Inferior parietal cortex (tissue), 1 donor: ENCODE measurements at regions not wholly inside any gene's neighbourhood (a gene's known extent, or its start where the extent isn't known, plus 50 kb on each side); places are given as distances from the start of the nearest gene placed in this dataset.
"Not testable (repeated sequence)": the region's sequence is repeated elsewhere in the genome, so short reads cannot be mapped to it uniquely, and the experiment has no call there.

Source experiments
- DNase-seq: peaks from one replicate; pipeline ENCODE4 v3.0.0-alpha.2; 2016; ENCODE audit errors: extremely low spot score

DNA sequence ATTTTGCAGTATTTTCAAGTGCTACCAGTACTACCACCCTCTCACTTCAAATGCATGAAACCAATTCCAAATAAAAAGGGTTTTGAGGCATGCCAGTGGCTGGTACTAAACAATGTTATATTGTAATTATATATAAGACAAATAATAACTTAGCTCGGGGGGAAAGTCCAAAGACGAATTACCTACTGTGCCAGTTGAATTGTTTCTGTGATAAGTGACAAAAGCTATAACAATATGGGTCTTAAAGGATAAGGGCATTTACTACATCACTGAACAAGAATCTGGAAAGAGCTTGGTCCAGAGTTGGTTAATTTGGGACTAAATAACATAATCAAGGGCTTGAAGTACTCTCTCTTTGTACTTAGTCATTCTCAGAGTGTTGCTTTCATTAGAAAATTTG lies 404.7 kb upstream of the CHAC2 start:
- no peak for DNase-seq

DNA sequence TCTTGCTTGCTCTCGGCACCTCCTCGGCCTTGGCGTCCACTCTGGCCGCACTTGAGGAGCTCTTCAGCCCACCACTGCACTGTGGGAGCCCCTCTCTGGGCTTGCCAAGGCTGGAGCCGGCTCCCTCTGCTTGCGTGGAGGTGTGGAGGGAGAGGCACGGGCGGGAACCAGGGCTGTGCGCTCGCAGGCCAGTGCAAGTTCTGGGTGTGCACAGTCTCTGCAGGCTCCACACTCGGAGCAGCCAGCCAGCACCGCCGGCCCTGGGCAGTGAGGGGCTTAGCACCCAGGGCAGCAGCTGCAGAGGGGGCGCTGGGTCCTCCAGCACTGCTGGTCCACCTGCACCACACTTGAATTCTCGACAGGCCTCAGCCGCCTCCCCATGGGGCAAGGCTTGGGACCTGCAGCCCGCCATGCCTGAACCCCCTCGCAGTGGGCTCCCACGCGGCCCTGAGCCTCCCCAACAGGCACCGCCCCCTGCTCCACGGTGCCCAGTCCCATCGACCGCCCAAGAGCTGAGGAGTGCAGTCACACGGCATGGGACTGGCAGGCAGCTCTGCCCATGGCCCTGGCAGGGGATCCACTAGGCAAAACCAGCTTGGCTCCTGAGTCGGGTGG lies 411.2 kb upstream of the CHAC2 start:
- DNase-seq: no peak

DNA sequence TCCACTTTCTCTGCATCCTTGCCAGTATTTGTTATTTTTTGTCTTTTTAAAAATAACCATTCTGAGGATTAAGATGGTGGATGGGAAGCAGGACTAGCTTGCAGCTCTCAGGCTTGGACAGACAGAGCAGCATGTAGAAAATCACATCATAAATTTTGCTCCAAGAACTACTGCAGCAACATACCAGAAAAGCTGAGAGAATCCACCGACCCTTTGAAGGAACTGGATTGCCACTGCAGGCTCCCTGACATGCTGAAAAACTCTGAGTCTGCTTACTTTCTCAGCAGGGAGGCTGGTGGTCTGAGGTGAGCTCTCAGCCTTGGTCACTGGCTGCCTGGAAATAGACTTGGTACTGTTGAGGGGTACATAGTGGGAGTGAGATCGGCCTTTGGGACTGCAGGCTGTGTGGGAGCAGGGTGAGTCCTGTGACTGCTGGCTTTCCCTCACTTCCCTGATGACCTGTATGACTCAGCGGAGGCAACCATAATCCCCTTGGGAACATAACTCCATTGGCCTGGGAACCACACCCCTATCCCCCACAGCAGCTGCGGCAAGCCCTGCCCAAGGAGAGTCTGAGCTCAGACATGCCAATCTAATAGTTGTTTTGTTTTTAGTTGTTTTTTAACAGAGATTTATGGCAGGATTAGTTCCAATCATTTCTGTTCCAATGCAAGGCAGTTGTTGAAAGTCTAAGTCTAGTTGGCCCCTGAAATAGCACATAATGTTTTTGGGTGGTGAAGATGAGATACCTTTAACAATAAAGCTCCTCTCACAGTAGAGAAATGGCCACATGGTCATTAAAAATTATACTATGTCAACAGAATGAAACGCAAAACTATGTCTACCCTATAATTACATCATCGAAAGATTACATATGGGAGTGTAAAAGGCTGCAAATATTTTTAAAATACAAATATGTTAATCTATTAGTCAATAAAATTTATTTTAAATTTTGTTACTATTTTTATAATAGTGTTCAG lies 414.2 kb upstream of the CHAC2 start:
- no peak for DNase-seq

DNA sequence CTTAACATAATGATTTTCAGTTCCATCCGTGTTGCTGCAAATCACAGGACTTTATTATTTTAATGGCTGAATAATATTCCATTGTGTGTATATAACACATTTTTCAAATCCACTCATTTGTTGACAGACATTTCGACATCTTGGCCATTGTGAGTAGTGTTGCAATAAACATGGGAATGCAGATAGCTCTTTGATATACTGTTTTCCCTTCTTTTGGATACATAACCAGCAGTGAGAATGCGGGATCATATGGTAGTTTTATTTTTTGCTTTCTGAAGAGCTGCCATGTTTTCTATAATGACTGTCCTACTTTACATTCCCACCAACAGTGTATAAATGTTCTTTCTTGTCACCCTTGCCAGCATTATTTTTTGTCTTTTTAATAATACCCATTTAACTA lies 420.3 kb upstream of the CHAC2 start:
- no peak for DNase-seq

DNA sequence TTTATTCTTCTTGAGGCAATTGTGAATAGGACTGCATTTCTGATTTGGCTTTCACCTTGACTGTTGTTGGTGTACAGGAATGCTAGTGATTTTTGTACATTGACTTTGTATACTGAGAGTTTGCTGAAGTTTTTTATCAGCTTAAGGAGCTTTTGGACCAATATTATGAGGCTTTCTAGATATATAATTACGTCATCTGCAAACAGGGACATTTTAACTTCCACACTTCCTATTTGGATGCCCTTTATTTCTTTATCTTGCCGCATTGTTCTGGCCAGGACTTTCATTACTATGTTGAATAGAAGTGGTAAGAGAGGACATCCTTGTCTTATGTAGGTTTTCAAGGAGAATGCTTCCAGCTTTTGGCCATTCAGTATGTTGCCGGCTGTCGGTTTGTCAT lies 425.4 kb upstream of the CHAC2 start:
- DNase-seq: no peak

DNA sequence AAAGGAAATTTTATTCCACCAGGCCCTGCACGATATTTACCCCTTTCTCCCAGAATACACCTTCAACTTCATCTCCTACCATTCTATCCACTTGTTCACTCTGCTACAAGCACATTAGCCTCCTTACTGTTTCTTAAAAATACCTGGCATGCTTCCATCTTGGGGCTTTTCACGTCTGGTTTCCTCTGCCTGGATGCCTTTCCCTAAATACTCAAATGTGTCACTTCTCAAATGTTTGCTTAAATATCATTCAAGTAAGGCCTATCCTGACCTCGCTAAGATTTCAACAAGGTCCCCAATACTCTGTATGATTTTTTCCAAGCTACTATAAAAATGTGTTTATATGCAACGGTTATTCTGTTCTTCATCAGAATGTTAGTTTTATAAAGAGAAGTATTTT lies 433.0 kb upstream of the CHAC2 start:
- DNase-seq: no peak

DNA sequence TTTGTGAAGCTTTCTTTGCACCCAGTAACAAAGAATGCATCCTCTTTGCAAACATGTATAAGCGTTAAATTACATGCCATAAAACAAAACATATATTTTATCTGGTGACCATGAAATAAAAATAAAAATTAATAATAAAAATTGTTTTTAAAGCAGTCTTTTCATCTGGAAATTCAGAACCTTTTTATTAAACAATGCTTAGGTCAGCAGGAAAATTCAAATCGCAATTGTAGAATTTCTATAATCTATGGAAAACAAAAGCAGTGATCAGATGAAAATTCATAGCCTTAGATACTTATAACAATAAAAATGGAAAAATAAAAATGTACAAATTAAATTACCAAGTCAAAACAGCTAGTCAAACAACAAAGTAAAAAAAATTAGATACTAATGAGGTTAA lies 435.9 kb upstream of the CHAC2 start:
- no peak for DNase-seq

DNA sequence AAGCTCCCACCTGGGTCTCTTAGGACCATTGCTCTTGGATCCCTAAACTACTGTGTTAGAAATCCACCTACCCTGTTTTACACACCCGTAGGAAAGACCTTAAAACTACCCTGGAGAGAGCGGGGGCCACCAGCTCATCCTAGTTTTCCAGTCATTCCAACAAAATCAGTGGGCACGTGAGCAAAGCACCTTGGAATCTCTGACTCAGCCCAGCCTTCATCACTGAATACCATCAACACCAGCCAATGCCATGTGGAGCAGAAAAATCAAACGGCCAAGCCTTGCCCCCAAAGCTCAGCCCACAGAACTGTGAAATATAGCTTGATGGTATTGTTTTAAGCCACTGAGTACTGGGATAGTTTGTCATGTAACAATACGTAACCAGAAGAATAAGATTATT lies 449.7 kb upstream of the CHAC2 start:
- DNase-seq: no peak

DNA sequence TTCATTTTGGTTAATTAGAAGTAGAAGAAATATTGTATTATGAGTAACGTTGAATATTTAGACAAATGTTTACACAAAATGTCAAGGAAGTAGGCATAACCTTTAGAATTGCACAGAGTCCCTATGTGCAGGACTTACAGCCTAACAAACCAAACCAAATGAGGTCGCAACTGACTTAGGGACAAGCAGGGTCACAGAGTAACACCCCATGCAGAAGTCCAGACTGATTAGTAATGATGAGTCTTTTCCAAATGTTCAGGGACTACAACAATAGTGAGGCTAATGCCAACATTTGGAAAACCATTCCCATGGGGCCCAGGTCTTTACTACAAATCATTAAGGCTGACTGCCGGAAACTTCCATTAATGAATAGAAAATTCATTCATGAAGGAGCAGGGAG lies 452.5 kb upstream of the CHAC2 start:
- no peak for DNase-seq

DNA sequence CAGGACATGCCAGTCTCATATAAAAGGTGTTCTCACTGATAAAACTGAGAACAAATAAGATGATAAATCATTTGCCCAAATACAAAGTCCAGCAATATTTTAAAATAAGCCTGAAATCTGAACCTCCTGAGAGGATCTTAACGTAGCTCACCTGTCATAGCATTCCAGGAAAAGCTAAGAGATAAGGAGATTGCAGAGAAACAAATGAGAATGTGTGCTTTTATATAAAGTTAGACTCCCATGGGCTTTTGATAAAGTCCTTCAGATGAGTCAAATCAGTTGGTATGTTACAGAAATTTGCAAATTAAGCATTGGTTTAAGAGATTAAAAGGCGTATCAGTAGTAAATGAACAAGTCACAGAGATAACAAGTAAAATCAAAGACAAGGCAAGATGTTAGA lies 452.9 kb upstream of the CHAC2 start:
- DNase-seq: no peak

DNA sequence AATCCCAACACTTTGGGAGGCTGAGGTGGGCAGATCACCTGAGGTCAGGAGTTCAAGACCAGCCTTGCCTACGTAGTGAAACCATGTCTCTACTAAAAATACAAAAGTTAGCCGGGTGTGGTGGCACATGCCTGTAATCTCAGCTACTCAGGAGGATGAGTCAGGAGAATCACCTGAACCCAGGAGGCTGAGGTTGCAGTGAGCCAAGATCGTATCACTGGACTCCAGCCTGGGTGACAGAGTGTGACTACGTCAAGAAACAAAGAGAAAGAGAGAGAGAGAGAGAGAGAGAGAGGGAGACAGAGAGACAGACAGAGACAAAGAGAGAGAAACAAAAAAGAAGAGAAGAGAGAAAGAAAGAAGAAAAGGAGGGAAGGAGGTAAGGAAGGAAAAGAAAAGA lies 454.0 kb upstream of the CHAC2 start:
- DNase-seq: not testable (repeated sequence)

DNA sequence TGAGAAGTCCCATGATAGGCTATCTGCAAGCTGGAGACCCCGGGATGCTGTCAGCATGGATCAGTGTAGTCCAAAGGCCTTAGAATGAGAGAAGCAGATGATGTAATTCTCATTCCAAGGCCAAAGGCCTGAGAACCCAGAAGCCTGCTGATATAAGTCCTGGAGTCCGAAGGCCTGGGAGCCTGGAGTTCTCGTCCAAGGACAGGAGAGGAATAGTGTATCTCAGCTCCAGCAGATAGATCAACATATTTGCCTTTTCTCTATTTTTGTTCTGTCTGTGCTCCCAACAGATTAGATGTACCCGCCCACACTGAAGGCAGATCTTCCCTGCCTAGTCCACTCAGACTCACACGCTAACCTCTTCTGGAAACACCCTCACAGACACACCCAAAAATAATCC lies 454.9 kb upstream of the CHAC2 start:
- DNase-seq: no peak

DNA sequence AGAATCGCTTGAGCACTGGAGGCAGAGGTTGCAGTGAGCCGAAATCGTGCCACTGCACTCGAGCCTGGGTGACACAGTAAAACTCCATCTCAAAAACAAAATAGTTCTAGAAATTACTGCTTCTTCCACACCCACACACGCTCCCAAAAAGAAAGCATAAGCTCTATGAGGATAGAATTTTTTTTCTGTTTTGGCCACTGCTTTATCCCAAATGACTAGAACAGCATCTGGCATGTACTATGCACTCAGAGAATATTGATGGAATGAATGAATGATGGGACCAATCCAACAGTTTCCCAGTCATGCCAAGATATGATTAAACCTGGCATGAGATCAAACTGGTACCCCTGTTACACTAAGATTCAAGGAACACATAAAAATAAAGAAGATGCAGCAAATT lies 455.4 kb upstream of the CHAC2 start:
- DNase-seq: no peak

DNA sequence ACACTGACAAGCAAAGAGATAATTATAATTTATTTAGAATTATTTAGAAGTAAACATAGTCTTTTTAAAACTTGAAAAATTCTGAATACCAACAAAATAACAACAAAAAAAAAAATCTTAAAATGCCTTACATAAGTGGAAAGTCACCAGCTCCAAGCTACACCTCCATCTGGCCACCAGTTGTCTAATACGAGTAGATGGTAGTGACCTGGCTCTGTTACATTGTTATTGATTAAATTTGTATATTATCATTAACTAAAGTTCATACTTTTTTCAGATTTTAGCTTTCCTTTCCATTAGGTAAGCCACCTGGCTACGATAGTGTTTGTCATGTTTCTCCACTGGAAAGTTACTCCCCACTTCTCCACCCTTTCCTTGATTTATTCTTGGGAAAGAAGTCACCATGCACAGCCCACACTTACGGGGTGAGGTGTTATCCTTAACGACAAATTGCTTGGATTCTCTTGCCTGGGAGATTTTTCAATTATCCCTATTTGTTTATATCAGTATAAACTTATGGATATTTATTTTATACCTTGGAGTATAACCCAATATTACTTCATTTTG lies 464.5 kb upstream of the CHAC2 start:
- DNase-seq: no peak

DNA sequence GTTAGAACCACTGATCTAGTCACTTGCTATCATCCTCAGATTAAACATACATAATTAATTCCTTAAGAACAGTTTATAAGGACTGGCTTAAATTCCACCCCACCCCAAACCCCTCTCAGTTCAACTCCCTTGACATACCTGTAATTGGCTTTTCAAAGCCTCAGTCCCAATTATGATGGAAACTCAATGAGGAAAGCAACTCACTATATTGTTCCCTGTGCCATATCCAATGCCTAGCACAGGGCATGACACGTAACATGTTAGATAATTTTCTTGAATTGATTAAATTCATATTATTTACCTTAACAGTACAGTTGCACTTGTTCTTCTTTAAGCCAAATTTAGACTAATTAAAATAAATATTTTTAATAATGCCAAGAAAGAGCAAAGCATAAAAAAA lies 465.1 kb upstream of the CHAC2 start:
- DNase-seq: no peak

DNA sequence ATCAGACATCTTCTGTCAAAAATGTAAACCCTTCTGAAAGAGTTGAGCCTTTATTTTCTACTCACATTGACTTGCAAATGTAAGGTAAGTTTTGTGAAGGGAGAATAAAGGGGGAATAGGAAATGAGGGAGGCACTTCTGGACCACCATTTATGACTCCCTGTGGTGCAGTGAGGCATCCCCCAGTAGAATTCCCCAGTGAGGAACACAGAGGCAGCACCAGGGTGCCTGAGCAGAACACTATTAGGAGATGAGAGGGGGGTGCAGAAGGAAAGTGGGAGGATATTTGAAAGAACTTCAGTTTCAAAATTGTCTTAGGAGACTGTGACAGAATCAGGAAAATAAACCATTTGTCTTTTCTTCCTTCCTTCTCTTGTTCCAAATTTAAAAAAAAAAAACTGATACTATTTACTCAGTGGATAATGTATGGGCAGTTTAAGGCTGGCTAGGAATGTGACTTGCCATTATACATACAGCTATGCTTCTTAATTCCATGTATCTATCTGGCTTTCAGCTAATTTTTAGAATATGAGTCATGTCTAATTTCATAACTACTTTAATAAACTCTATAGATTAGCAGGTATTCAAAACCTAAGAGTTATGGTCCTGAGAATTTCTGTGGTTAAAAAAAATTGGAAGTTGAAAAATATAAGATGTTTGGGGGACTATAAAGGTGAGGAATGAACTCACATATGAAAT lies 478.1 kb upstream of the CHAC2 start:
- no peak for DNase-seq

DNA sequence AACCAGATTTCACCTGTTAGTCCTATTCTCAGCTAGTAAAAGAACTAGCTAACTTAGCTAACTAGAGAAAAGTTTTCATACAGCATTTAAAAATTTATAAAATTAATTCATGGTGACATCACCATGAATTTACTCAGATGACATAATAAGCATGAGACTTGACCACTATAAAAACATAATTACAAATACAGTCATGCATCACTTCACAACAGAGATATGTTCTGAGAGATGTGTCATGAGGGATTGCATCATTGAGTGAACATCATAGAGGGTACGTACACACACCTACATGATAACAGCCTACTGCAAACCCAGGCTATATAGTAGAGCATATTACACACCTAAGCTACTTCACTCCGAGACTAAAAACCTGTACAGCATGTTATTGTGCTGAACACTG lies 481.3 kb upstream of the CHAC2 start:
- no peak for DNase-seq

DNA sequence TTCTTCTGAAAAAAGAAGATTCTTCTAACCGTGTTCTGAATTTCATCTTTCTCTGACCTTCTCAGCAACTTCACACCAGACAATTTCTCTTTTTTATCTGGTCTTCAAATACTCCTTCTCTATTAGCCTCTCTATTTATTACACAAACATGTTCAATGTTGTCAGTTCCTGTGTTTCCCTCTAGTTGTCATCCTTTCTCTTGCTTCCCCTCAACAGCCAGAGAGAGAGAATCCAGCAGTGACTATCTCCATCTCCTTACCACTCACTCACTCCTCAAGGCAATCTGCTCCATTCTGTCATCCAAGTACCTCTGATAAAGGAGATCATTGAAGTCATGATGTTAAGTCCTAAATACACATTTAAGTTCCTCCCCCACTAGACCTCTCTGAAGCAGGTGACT lies 491.9 kb upstream of the CHAC2 start:
- no peak for DNase-seq

DNA sequence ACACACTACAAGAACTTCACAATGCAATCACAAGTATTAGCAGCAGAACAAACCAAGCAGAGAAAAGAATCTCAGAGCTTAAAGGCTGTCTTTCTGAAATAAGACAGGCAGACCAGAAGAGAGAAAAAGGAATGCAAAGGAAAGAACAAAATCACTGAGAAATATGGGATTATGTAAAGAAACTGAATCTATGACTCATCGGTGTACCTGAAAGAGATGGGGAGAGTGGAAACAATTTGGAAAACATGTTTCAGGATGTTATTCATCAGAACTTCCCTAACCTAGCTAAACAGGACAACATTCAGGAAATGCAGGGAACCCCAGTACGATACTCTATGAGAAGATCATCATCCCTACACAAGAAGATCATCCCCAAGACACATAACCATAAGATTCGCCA lies 499.0 kb upstream of the CHAC2 start:
- no peak for DNase-seq

DNA sequence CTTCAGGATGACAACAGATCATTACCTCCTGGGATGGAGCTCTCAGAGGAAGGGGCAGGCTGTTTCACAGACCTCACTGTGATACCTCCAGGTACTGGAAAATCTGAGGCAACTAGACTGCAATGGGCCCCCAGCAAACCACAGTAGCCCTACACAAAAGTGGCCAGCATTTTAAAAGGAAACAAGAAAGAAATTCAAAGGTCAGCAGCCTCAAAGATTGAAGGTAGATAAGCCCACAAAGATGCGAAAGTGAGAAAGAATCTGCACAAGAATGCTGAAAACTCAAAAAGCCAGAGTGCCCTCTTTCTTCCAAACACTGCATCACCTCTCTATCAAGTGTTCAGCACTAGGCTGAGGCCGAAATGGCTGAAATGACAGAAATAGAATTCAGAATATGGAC lies 499.5 kb upstream of the CHAC2 start:
- no peak for DNase-seq

DNA sequence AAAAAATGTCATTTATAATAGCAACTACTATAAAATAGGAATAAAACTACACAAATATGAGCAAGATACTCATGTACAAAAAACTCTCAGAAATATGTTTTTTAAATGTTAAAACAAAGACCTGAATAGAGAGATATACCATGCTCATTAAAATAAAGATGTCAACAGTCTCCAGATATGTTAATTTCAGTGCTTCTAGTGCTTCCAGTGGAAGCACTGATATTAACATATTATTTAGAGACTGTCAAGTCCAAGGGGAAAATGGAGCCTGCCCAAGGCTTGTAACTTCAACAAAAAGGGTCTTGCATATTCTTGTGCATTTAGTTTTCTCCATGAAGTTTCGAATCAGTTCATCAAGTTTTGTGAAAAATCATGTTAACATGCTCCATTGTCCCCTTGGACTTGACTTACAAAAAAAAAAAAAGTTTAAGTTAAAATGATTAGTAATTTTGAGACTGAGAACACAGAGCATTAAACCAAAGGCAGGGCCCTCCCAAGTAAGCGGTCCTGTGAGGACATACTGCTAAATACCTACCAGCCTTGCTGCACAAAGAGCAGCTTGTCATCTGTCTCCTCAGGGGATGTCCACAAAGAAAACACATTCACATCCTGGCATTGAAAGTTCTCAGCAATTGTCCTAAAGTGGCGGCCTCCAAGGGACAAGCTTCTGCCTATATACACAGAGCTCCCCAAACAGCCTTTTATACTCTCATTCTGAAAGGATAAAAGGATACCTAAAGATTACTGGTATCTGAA lies 501.9 kb upstream of the CHAC2 start:
- no peak for DNase-seq

DNA sequence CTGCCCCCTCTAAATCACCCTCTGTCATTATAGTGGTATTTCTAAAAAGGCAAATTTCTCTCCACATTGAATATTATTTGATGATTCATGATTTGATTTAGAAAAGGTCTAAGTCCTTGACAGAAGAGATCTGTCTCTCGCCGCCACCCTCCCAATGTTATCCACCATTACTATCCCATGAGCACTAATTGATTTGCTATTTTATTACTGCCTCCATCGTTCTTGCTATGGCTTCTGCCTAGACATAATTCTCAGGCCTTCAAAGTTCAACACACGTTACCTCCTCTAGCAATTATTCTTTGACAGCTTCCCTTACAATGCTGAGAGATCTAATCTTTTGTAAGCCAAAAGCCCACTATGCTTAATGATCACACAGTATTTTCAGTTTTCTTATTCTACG lies 507.0 kb upstream of the CHAC2 start:
- DNase-seq: no peak
